Stimulated activated naive CD8-positive, alpha-beta T cell treated with anti-CD3 and anti-CD28 coated beads, Interleukin-15, Interleukin-2, amounts not matched to agents 100 ng/mL and 50 ng/mL, for 24 hours (primary cell): ENCODE measurements at regions not wholly inside any gene's neighbourhood (a gene's known extent, or its start where the extent isn't known, plus 50 kb on each side); places are given as distances from the start of the nearest gene placed in this dataset.
"Not testable (repeated sequence)": the region's sequence is repeated elsewhere in the genome, so short reads cannot be mapped to it uniquely, and the experiment has no call there.

ENCODE experiments used
- H3K27ac Mint-ChIP-seq: one replicate; pipeline ENCODE4 v1.8.0; 2021; ENCODE audit warnings: mild to moderate bottlenecking, mixed read lengths
- H3K27me3 Mint-ChIP-seq: one replicate; pipeline ENCODE4 v1.8.0; 2021; ENCODE audit warnings: mixed read lengths
- H3K36me3 Mint-ChIP-seq: one replicate; pipeline ENCODE4 v1.8.0; 2021; ENCODE audit warnings: low read depth, mixed read lengths
- H3K4me1 Mint-ChIP-seq: one replicate; pipeline ENCODE4 v1.8.0; 2021; ENCODE audit warnings: low read depth, mixed read lengths
- H3K4me3 Mint-ChIP-seq: one replicate; pipeline ENCODE4 v1.8.0; 2021; ENCODE audit warnings: mild to moderate bottlenecking, mixed read lengths
- H3K9me3 Mint-ChIP-seq: one replicate; pipeline ENCODE4 v1.8.0; 2021; ENCODE audit warnings: mixed read lengths

DNA sequence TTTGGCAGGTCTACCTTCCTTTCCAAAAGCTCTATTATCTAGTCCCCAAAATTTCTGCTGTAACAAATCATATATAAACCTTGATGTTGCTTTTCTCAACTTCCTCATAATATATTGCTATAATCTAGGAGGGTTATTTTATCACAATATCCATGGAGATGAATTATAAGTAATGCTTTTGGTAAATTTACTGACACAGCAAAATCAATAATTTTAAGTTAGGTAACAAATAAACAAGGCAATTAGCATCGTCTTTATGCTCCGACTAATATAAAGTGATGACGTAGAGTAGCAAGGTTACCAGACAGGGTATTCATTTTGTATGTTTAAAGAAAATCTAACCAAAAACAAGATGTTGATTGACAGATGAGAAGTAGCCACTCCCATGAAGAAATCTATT, 132.3 kb upstream of the ST8SIA4 start:
- Mint-ChIP-seq H3K4me1 (no peaks in the 10 kb centered on the region), H3K27me3 (no peaks in the 10 kb centered on the region), H3K36me3 (no peaks in the 10 kb centered on the region), H3K27ac (no peak overlapping the region), H3K4me3 (no peak overlapping the region), H3K9me3 (peaks cover 9% of the 10 kb centered on the region)

DNA sequence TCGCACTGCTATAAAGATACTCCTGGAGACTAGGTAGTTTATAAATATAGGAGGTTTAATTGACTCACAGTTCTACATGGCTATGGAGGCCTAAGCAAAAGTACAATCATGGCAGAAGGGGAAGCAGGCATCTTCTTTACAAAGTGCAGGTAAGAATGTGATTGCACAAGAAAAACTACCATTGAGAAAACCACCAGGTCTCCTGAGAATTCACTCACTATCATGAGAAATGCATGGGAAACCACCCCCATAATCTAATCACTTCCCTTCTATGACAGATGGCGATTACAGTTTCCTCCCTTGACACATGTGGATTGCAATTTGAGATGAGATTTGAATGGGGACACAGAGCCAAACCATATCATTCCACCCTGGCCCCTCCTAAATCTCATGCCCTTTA, 121.2 kb upstream of the ST8SIA4 start:
- Mint-ChIP-seq H3K9me3 (peaks cover 3% of the 10 kb centered on the region), H3K36me3 (no peaks in the 10 kb centered on the region), H3K27ac (no peak overlapping the region), H3K27me3 (no peaks in the 10 kb centered on the region), H3K4me3 (no peak overlapping the region), H3K4me1 (no peaks in the 10 kb centered on the region)

DNA sequence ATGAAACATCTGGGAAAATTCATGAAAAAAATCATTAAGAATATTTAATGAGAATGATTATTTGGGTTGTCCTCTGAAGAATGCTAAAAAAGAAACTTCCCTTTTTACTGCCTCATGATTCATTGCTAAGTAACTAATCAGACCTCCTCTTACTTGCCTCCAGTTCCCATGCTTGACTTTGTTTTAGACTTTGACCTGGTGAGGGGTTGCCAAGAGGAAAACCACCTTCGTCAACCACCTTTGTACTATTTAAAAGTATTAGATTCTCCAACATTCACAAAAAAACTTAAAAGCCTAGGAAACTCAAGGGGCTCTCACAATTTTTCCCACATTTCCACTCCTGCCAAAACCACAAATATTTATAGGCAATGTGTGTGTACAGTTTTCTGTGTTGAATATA, 115.2 kb upstream of the ST8SIA4 start:
- Mint-ChIP-seq H3K4me3 (no peak overlapping the region), H3K9me3 (peaks cover under 1% of the 10 kb centered on the region), H3K4me1 (no peaks in the 10 kb centered on the region), H3K27ac (no peak overlapping the region), H3K27me3 (no peaks in the 10 kb centered on the region), H3K36me3 (no peaks in the 10 kb centered on the region)

DNA sequence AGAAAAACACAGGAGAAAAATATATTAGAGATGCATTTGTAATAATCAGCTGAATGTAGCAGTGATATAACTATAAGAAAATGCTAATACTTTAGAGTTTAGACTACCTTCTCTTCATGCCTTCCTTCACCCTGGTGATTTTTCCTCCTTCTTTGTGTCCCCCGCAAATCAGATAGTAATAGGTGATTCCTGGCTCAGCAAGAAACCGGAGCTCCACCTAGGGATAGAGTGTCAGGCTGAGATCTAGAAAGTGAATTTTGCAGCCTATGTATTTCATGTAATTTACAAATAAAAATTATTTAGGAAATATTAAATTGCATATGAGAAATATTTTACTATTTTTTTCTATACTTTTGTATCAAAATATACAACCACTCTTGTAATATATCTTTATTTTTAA, 109.8 kb upstream of the ST8SIA4 start:
- H3K4me1 Mint-ChIP-seq: no peaks in the 10 kb centered on the region
- H3K36me3 Mint-ChIP-seq: no peaks in the 10 kb centered on the region
- no peaks in the 10 kb centered on the region for H3K9me3 Mint-ChIP-seq
- H3K27ac Mint-ChIP-seq: no peak overlapping the region
- no peak overlapping the region for H3K4me3 Mint-ChIP-seq
- no peaks in the 10 kb centered on the region for H3K27me3 Mint-ChIP-seq

DNA sequence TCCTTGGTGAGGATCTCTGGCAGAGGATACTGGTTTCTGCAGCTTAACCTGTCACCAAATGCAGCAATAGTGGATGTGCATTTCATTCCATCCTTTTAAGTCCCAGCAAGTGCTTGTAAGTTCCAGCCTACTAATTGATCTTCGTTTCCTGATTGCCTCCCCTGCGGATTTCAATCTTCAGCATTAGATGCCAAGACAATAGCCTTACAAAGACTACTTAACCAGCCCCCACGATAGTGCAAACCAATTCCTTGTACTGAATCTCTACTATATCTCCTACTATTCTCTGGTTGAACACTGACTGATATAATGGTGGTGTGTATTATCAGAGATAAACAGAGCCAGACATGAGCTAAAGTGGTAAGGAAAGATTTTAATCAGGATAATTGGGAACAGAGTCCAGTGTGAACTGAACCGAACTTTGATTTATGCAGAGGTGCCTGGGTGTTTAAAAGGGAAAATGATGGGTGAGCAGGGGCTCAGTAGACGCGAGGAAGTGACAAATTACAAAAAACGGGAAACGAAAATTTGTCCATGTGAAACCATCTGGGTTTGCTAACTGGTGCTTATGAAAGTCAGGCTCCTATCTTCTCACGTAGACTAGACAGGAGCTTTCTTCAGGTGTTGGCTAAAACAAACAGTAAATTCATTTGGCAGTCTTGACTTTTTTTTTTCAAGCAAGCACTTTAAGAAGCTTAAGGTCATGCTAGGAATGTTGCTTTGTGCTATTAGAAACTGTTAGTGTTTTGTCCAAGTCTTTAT, 106.9 kb upstream of the ST8SIA4 start:
- H3K4me3 Mint-ChIP-seq: no peak overlapping the region
- H3K36me3 Mint-ChIP-seq: no peaks in the 10 kb centered on the region
- no peaks in the 10 kb centered on the region for H3K27me3 Mint-ChIP-seq
- H3K9me3 Mint-ChIP-seq: peaks cover 4% of the 10 kb centered on the region
- H3K4me1 Mint-ChIP-seq: no peaks in the 10 kb centered on the region
- no peak overlapping the region for H3K27ac Mint-ChIP-seq

DNA sequence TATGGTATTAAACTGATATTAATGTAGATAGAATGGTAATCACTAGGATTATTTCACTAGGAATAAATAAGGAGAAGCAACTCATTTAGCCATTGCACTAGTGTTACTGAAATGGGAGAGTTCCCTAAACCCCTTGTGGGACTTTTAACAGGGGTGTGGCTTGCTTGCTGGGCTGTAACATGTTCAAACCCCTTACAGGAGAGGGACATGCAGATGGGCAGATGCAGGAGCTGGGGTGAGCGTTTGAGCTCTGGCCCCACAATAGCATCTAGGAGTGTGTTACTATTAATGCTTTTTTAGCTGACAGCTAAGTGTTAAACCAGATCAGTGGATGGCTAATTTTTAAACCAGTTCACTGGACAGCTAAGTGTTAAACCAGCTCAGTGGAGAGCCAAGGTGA, 89.3 kb upstream of the ST8SIA4 start:
- no peak overlapping the region for H3K27ac Mint-ChIP-seq
- peaks cover 3% of the 10 kb centered on the region for H3K27me3 Mint-ChIP-seq
- H3K9me3 Mint-ChIP-seq: no peaks in the 10 kb centered on the region
- no peaks in the 10 kb centered on the region for H3K4me1 Mint-ChIP-seq
- no peak overlapping the region for H3K4me3 Mint-ChIP-seq
- H3K36me3 Mint-ChIP-seq: no peaks in the 10 kb centered on the region

DNA sequence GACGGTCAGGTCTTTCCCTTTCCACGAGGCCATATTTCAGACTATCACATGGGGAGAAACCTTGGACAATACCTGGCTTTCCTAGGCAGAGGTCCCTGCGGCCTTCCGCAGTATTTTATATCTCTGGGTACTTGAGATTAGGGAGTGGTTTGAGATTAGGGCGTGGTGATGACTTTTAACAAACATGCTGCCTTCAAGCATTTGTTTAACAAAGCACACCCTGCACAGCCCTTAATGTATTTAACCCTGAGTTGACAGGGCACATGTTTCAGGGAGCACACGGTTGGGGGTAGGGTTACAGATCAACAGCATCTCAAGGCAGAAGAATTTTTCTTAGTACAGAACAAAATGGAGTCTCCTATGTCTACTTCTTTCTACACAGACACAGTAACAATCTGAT, 80.5 kb upstream of the ST8SIA4 start:
- not testable (repeated sequence) for H3K4me1 Mint-ChIP-seq, H3K27me3 Mint-ChIP-seq, H3K36me3 Mint-ChIP-seq, H3K27ac Mint-ChIP-seq, H3K9me3 Mint-ChIP-seq, H3K4me3 Mint-ChIP-seq

DNA sequence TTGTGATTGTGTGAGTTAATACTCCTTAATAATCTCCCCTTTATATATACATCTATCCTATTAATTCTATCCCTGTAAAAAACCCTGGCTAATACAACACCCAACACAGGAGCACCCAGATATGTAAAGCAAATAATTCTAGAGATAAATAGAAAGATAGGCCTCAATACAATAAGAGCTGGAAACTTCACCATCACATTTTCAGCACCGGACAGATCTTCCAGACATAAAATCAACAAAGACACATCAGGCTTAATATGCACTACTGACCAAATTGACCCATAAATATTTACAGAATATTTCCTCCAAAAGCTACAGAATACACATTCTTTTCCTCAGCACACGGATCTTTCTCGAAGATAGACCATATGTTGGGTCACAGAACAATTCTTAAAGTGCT, 71.0 kb upstream of the ST8SIA4 start:
- no peak overlapping the region for H3K27ac Mint-ChIP-seq
- peaks cover 8% of the 10 kb centered on the region for H3K27me3 Mint-ChIP-seq
- H3K4me3 Mint-ChIP-seq: no peak overlapping the region
- no peaks in the 10 kb centered on the region for H3K4me1 Mint-ChIP-seq
- H3K9me3 Mint-ChIP-seq: no peaks in the 10 kb centered on the region
- H3K36me3 Mint-ChIP-seq: no peaks in the 10 kb centered on the region

DNA sequence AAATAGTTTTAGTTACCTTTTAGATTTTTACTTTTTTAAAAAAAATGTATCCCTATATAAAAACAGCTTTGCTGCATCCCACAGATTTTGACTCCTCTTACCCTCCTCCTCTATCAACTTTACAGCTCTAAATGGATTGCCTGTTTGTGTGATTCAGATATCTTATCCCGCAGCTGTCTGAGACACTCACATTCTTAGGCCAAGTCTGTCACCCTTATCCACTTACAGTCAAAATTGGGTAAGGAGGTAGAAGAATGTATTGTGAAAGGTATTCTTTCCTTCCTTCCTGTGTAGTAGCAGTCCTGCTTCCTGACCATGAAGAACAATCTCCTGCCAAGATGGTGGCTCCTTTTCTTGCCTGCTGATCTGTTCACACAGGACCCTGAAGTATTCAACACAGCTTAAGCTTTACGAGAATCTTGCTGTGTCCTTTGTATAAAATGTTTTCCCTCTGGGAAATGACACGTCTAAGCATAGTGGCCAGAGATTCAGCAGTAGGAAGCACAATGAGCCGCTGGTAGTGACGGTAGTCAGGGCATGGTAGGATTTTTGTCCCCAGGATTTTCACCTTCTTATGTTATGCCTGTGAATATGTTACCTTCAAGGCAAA, 67.7 kb upstream of the ST8SIA4 start:
- no peaks in the 10 kb centered on the region for H3K9me3 Mint-ChIP-seq
- H3K27me3 Mint-ChIP-seq: peaks cover 8% of the 10 kb centered on the region
- H3K36me3 Mint-ChIP-seq: no peaks in the 10 kb centered on the region
- no peak overlapping the region for H3K27ac Mint-ChIP-seq
- no peaks in the 10 kb centered on the region for H3K4me1 Mint-ChIP-seq
- H3K4me3 Mint-ChIP-seq: no peak overlapping the region

DNA sequence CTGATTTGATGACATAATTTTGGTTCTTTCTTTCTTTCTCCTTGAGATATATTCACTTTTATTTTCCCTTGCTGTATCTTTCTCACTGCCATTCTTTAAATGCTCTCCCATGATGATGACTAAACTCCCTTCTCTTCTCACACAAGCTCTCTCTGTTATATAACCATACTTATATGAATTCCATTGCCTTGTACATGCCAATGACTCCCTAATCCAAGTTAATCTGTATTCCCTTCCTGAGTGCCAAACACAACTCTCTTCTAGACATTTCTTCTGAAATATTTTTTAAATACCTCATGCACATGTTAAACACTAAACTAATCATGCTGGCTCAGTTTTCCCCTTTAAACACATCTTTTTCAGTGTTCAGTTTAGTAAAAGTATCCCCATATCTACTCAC, 62.2 kb upstream of the ST8SIA4 start:
- H3K27ac Mint-ChIP-seq: no peak overlapping the region
- H3K4me3 Mint-ChIP-seq: no peak overlapping the region

More for the DNA sequence above, 62.2 kb upstream of the ST8SIA4 start:
- H3K9me3 Mint-ChIP-seq: peaks cover 6% of the 10 kb centered on the region
- peaks cover 4% of the 10 kb centered on the region for H3K27me3 Mint-ChIP-seq
- H3K4me1 Mint-ChIP-seq: peaks cover 10% of the 10 kb centered on the region
- no peaks in the 10 kb centered on the region for H3K36me3 Mint-ChIP-seq
